ENCODE measurements at regions not wholly inside any gene's neighbourhood (a gene's known extent, or its start where the extent isn't known, plus 50 kb on each side); places are given as distances from the start of the nearest gene placed in this dataset.

DNA sequence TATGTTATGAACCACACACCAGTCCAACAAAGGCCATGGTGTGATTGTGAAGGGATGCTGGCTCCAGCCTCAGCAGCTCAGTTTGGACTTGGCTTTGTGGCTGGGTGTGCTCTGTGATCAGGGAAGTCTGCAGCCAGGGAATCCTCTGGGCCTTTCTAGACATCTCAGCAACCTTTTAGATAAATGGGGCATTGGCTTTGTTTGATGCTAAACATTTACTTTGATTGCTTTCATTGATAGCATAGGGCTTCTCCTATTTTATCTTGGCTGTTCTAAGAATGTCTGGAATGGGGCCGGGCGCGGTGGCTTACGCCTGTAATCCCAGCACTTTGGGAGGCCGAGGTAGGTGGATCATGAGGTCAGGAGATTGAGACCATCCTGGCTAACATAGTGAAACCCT, 104.5 kb downstream of the VAPA start:
- Histone ChIP-seq H3K27me3 (no peaks in the 10 kb centered on the region), H3K36me3 (no peaks in the 10 kb centered on the region), H3K27ac (no peak overlapping the region), H3K4me1 (peaks cover 12 to 17% (median 14%) of the 10 kb centered on the region in 4 donors), H3K4me3 (no peak overlapping the region), H3K9me3 (no peaks in the 10 kb centered on the region)
- TF ChIP-seq POLR2AphosphoS5 (IDR thresholded peaks at IDR 0.05) (no peak), POLR2A (IDR thresholded peaks at IDR 0.05) (no peak), EP300 (IDR thresholded peaks at IDR 0.05) (no peak)
- TF ChIP-seq, protein P1, sequence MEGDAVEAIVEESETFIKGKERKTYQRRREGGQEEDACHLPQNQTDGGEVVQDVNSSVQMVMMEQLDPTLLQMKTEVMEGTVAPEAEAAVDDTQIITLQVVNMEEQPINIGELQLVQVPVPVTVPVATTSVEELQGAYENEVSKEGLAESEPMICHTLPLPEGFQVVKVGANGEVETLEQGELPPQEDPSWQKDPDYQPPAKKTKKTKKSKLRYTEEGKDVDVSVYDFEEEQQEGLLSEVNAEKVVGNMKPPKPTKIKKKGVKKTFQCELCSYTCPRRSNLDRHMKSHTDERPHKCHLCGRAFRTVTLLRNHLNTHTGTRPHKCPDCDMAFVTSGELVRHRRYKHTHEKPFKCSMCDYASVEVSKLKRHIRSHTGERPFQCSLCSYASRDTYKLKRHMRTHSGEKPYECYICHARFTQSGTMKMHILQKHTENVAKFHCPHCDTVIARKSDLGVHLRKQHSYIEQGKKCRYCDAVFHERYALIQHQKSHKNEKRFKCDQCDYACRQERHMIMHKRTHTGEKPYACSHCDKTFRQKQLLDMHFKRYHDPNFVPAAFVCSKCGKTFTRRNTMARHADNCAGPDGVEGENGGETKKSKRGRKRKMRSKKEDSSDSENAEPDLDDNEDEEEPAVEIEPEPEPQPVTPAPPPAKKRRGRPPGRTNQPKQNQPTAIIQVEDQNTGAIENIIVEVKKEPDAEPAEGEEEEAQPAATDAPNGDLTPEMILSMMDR (IDR thresholded peaks at IDR 0.05): no peak
- 100% methylated on average over 5 of the region's 5 CpGs for WGBS, 2 donors
- DNase-seq: peak in 1 of 2 donors; percentile 23
- ATAC-seq (ENCODE audit: low FRiP score in 2 of 2): no peak

DNA sequence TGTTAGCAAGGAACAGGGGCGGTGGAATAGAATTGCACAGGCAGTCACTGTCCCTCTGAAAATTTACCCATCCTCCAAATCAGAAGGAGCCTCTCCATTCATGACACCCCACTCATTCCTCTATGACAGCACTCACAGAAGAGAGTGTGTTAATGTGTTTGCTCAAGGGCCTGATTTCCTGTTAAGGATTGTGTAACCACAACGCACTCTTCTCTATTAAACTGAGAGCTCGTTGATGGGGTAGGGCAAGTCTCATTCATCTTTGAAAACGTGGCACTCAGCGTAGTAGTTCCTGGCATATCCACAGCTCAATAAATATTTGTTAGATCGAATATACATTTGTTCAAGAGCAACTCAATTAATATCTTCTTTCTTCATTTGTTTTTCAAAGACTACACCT, 106.4 kb downstream of the VAPA start:
- no peak overlapping the region for H3K27ac ChIP-seq
- ATAC-seq (ENCODE audit: low FRiP score in 2 of 2) (peak in 1 of 2 donors; percentile 69), DNase-seq (no peak)
- H3K9me3 ChIP-seq: no peaks in the 10 kb centered on the region
- H3K4me3 ChIP-seq: no peak overlapping the region
- 29 to 38% methylated on average over 6 of the region's 6 CpGs for WGBS, 2 donors
- TF ChIP-seq, protein P1 (IDR thresholded peaks at IDR 0.05): no peak
- TF ChIP-seq POLR2A (IDR thresholded peaks at IDR 0.05) (no peak), POLR2AphosphoS5 (IDR thresholded peaks at IDR 0.05) (peak in 1 of 2 donors; percentile 31), EP300 (IDR thresholded peaks at IDR 0.05) (peak in 1 of 4 donors; percentile 16)
- H3K27me3 ChIP-seq: no peaks in the 10 kb centered on the region
- peaks cover 10 to 17% (median 14%) of the 10 kb centered on the region in 4 donors for H3K4me1 ChIP-seq
- H3K36me3 ChIP-seq: no peaks in the 10 kb centered on the region

DNA sequence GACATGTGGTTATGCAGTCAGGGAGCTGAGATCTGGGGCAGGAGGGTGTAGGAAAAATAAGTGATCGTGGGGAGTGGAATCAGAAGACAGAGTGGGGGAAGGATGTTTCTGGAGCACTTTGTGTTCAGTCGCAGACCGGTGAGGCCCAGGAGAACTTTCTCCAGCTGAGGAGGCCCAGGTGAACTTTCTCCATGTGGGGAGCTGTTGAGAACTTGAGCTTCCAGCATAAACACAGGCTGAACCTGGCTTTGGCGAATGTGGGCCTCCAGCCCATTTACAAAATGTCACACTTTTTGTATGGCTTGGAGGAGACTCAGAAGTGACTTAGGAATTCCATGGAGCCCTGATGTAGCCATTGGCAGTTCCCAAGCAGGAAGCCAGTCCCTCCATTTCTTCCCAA, 108.5 kb downstream of the VAPA start:
- no peak overlapping the region for H3K4me3 ChIP-seq
- H3K27me3 ChIP-seq: no peaks in the 10 kb centered on the region
- WGBS, 2 donors: 87 to 90% methylated on average over 4 of the region's 4 CpGs
- ATAC-seq (ENCODE audit: low FRiP score in 2 of 2) (no peak), DNase-seq (no peak)
- no peak overlapping the region for H3K27ac ChIP-seq
- TF ChIP-seq, protein P1 (IDR thresholded peaks at IDR 0.05): no peak
- TF ChIP-seq POLR2AphosphoS5 (IDR thresholded peaks at IDR 0.05) (no peak), POLR2A (IDR thresholded peaks at IDR 0.05) (no peak), EP300 (IDR thresholded peaks at IDR 0.05) (no peak)
- H3K4me1 ChIP-seq: peaks cover 0 to 11% (median 4%) of the 10 kb centered on the region in 4 donors
- no peaks in the 10 kb centered on the region for H3K9me3 ChIP-seq
- H3K36me3 ChIP-seq: no peaks in the 10 kb centered on the region

DNA sequence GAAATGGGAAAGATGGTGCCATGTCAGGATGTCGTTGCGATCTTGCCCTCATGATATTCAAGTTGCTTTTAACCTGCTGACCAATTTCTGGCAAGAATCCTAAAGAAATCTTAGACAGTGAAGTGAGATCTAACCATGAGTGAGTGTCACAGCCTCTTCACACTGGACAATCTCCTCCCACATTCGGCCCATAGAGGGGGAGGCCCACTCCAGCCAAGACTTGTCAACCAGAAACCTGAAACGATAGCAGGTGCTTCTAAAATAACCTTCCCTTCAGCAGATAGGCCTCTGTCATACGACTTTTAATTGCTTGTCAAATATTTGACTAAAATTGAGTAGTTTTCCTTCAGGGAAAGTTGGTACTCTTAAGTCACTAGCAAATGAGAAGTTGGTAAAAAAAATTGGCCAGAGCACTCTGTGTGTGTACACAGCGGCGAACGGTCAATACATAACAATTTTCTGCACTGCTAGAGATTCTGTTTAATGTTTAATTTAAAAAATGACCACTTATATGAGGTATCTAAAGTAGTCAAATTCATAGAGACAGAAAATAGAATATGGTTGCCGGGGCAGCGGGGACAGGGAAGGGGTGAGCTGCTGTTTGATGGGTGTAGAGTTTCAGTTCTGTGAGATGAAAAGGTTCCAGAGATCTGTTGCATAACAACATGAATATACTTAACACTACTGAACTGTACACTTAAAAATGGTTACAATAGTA, 110.2 kb downstream of the VAPA start:
- Histone ChIP-seq H3K27ac (peak overlapping the region in 1 of 4 donors; percentile 55), H3K4me1 (peaks cover 0 to 11% (median 4%) of the 10 kb centered on the region in 4 donors), H3K4me3 (no peak overlapping the region), H3K9me3 (no peaks in the 10 kb centered on the region), H3K36me3 (no peaks in the 10 kb centered on the region), H3K27me3 (no peaks in the 10 kb centered on the region)
- DNase-seq (peak in 1 of 2 donors; percentile 35), ATAC-seq (ENCODE audit: low FRiP score in 2 of 2) (peak; percentile 45 to 88)
- WGBS, 2 donors: 55 to 64% methylated on average over 10 of the region's 10 CpGs
- TF ChIP-seq POLR2AphosphoS5 (IDR thresholded peaks at IDR 0.05): no peak
- TF ChIP-seq, protein P1 (IDR thresholded peaks at IDR 0.05): no peak
- TF ChIP-seq EP300 (IDR thresholded peaks at IDR 0.05): no peak
- no peak for TF ChIP-seq POLR2A (IDR thresholded peaks at IDR 0.05)
